GM12878 (cell line): ENCODE measurements at regions not wholly inside any gene's neighbourhood (a gene's known extent, or its start where the extent isn't known, plus 50 kb on each side); places are given as distances from the start of the nearest gene placed in this dataset.
"Not testable (repeated sequence)": the region's sequence is repeated elsewhere in the genome, so short reads cannot be mapped to it uniquely, and the experiment has no call there.

Experiments
- ATAC-seq: fragments of 200-7000 bp; cut with Tn5 transposase; 3 replicates; pipeline ENCODE4 v1.9.1; 2020; ENCODE audit warnings: mild to moderate bottlenecking, moderate library complexity
- BruUV-seq: library from RNA; stranded (reverse); fragments of 400-500 nt; replicated peaks from 2 replicates; lab custom pipeline; 2021; lab: Mats Ljungman, UMichigan
- CTCF ChIA-PET: fragments of 300-600 bp; sonication (Branson Sonifier 250); formaldehyde crosslinking; extraction: SDS; loops from one replicate; lab custom pipeline; 2021; ENCODE audit warnings: inconsistent platforms; lab: Yijun Ruan, JAX
- POLR2A ChIA-PET: fragments of 350-600 bp; formaldehyde crosslinking; extraction: SDS; loops from one replicate; lab custom pipeline; 2021; ENCODE audit warnings: inconsistent platforms; lab: Charles Lee
- RAD21 ChIA-PET: fragments of 300-600 bp; sonication (Branson Sonifier 250); formaldehyde crosslinking; loops from one replicate; lab custom pipeline; 2023; ENCODE audit warnings: antibody characterized with exemption; ENCODE audit not compliant: unreplicated experiment; lab: Charles Lee
- SMC1A ChIA-PET: fragments of 300-600 bp; sonication (Branson Sonifier 250); formaldehyde crosslinking; loops from one replicate; lab custom pipeline; 2023; ENCODE audit not compliant: unreplicated experiment, uncharacterized antibody; lab: Charles Lee
- DNase-seq: peaks from one replicate; pipeline ENCODE4 v3.0.0-alpha.2; 2011; ENCODE audit warnings: low read depth, low spot score
- FAIRE-seq: peaks from 3 replicates; lab custom pipeline; 2011; peaks lifted over from hg19 to GRCh38; lab: Jason Lieb, UNC
- H2AFZ ChIP-seq: 2 replicates; pipeline ENCODE4 v1.6.0; 2011; ENCODE audit warnings: low read depth, low read length, control low read depth; ENCODE audit not compliant: control insufficient read depth
- H3K27ac ChIP-seq: 2 replicates; pipeline ENCODE4 v1.5.1; 2011; ENCODE audit warnings: control low read depth; ENCODE audit not compliant: control insufficient read depth, insufficient read depth
- H3K27me3 ChIP-seq, 2 experiments: replicated peaks in 1 of 2; 2 replicates each; pipeline versions ENCODE4 v1.6.0 to v1.6.1; 2011; ENCODE audit warnings: low read length in 1 of 2; ENCODE audit not compliant: control insufficient read depth in 2 of 2, insufficient read depth in 2 of 2
- H3K36me3 ChIP-seq, 2 experiments: 2 replicates each; pipeline ENCODE4 v1.5.1; 2011; ENCODE audit warnings: low read length in 1 of 2; ENCODE audit not compliant: control insufficient read depth in 2 of 2, insufficient read depth in 2 of 2
- H3K4me1 ChIP-seq: 2 replicates; pipeline ENCODE4 v1.6.1; 2011; ENCODE audit warnings: mild to moderate bottlenecking, low read length, moderate library complexity, mixed read lengths; ENCODE audit not compliant: control insufficient read depth, insufficient read depth
- H3K4me2 ChIP-seq: 2 replicates; pipeline ENCODE4 v1.6.0; 2011; ENCODE audit warnings: control low read depth; ENCODE audit not compliant: control insufficient read depth, insufficient read depth
- H3K4me3 ChIP-seq: fragments of 200-600 bp; sonication (generic); 2 replicates; pipeline ENCODE4 v1.5.1; 2016
- H3K79me2 ChIP-seq: 2 replicates; pipeline ENCODE4 v1.6.0; 2011; ENCODE audit warnings: low read length; ENCODE audit not compliant: control insufficient read depth, insufficient read depth
- H3K9ac ChIP-seq: 2 replicates; pipeline ENCODE4 v1.8.0; 2011; ENCODE audit warnings: low read length, control low read depth, mixed read lengths; ENCODE audit not compliant: control insufficient read depth, insufficient read depth
- H3K9me3 ChIP-seq: replicated peaks from 3 replicates; pipeline ENCODE4 v1.5.1; 2011; ENCODE audit warnings: mild to moderate bottlenecking, low read length; ENCODE audit not compliant: control insufficient read depth, insufficient read depth
- H4K20me1 ChIP-seq: 2 replicates; pipeline ENCODE4 v1.6.0; 2011; ENCODE audit not compliant: control insufficient read depth, insufficient read depth
- CBX3 ChIP-seq: fragments of 200-600 bp; sonication (generic); IDR thresholded peaks from 2 replicates; pipeline ENCODE4 v1.6.1; 2016; ENCODE audit warnings: low read depth, borderline replicate concordance
- STAT3 ChIP-seq: IDR thresholded peaks from 2 replicates; pipeline ENCODE4 v1.6.1; 2011; ENCODE audit warnings: low read depth, low read length, improper control_type of control experiment
- WGBS: methylation state at CpG from one replicate; pipeline ENCODE4 v1.1.6; 2016; ENCODE audit warnings: low lambda C conversion rate; ENCODE audit not compliant: insufficient replicate concordance, insufficient coverage; ENCODE audit errors: missing lambda C conversion rate; 5-methylcytosine and 5-hydroxymethylcytosine counted together
- in situ Hi-C: fragments of 300-500 bp; cut with MboI; formaldehyde crosslinking; loops from 9 replicates; pipeline ENCODE4 v1.14.3; 2018; ENCODE audit warnings: mixed read lengths
- intact Hi-C: fragments of 100-400 bp; cut with micrococcal nuclease; formaldehyde crosslinking; loops from one replicate; pipeline ENCODE4 v1.14.2; 2022; ENCODE audit not compliant: unreplicated experiment
- TF ChIP-seq, protein P1 (sequence below): fragments of 450-650 bp; IDR thresholded peaks from 2 replicates; pipeline ENCODE4 v1.6.1; 2016; ENCODE audit warnings: mild to moderate bottlenecking

GRCh38 chr13:70985371-70985770 lies 877.1 kb upstream of the KLHL1 start:
- H3K4me3 ChIP-seq, result no peak overlapping the region
- TF ChIP-seq STAT3, result no peak
- no peak for TF ChIP-seq CBX3
- TF ChIP-seq, protein P1, sequence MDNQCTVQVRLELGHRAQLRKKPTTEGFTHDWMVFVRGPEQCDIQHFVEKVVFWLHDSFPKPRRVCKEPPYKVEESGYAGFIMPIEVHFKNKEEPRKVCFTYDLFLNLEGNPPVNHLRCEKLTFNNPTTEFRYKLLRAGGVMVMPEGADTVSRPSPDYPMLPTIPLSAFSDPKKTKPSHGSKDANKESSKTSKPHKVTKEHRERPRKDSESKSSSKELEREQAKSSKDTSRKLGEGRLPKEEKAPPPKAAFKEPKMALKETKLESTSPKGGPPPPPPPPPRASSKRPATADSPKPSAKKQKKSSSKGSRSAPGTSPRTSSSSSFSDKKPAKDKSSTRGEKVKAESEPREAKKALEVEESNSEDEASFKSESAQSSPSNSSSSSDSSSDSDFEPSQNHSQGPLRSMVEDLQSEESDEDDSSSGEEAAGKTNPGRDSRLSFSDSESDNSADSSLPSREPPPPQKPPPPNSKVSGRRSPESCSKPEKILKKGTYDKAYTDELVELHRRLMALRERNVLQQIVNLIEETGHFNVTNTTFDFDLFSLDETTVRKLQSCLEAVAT, result no peak
- CTCF ChIA-PET, result no interaction called here
- no peaks in the 10 kb centered on the region for H3K4me1 ChIP-seq
- H3K4me2 ChIP-seq, result no peak overlapping the region
- in situ Hi-C loops, result no loop called here
- no peak overlapping the region for H3K9ac ChIP-seq
- WGBS, result 12% methylated on average over 2 of the region's 2 CpGs
- H3K27ac ChIP-seq, result no peak overlapping the region
- no peak for ATAC-seq
- no peaks in the 10 kb centered on the region for H3K27me3 ChIP-seq
- intact Hi-C loops, result no loop called here
- POLR2A ChIA-PET, result no interaction called here
- FAIRE-seq, result no peak
- RAD21 ChIA-PET, result no interaction called here
- BruUV-seq, result no TSS peak
- no peak for DNase-seq
- no peaks in the 10 kb centered on the region for H3K79me2 ChIP-seq
- no peaks in the 10 kb centered on the region for H3K36me3 ChIP-seq
- no peaks in the 10 kb centered on the region for H4K20me1 ChIP-seq
- SMC1A ChIA-PET, result no interaction called here
- H3K9me3 ChIP-seq, result no peaks in the 10 kb centered on the region
- no peak overlapping the region for H2AFZ ChIP-seq

- SMC1A ChIA-PET, H3K4me1 ChIP-seq, H2AFZ ChIP-seq, H3K36me3 ChIP-seq, BruUV-seq, ATAC-seq, H3K4me3 ChIP-seq, intact Hi-C loops, H3K79me2 ChIP-seq, H3K27ac ChIP-seq, FAIRE-seq, RAD21 ChIA-PET, H3K27me3 ChIP-seq, in situ Hi-C loops, POLR2A ChIA-PET, H3K9ac ChIP-seq, H4K20me1 ChIP-seq, H3K9me3 ChIP-seq, H3K4me2 ChIP-seq, DNase-seq: not testable (repeated sequence)
- CTCF ChIA-PET, result interaction anchor here (0.8 kb wide), 1 partner anchor 19 kb away, joined by 4 read pairs; no protein-coding TSS in a partner anchor
Measured at GRCh38 chr13:70981219-70981618, 873.0 kb upstream of the KLHL1 start.
